ENCODE measurements at regions not wholly inside any gene's neighbourhood (a gene's known extent, or its start where the extent isn't known, plus 50 kb on each side); places are given as distances from the start of the nearest gene placed in this dataset.

DNA sequence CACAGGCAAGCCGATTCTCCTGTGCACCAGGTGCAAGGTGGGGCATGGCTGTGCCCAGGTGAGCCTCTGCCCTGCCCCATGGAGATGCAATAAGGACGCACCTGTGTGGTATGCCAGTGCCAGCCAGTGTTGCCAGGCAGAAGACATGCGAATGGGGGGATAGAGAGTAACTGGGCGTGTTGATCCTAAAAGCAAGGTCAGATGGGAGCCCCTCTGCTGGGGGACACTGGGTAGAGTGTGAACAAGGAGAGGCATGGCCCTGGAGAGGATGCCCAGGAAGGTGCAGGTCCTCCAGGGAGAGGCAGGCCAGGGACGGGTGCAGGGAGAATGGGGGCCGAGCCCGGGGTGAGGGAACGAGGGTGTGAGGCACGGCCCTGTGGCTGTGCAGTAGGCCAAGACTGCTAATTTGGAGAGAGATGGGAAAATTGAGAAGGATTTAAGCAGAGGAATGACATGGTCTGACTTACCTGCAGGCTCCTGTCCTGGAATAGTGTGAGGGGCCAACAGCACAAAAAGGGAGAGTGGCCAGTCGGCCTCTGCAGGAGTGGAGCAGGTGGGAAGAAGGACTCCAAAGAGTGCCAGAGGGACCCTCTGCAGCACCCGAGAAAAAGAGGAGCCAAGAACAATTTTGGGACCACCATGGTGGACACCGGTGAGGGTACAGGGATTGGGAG is 690.4 kb upstream of the HS6ST1 start:
- H4K20me1 ChIP-seq (replicated peaks; ENCODE audit: control insufficient read depth, extremely low read depth, insufficient read depth, low read length): no peaks in the 10 kb centered on the region
- no peaks in the 10 kb centered on the region for H3K9me1 ChIP-seq (replicated peaks; ENCODE audit: control insufficient read depth, extremely low read depth, insufficient read depth, low read length)
- H3K9ac ChIP-seq (replicated peaks; ENCODE audit: extremely low read depth, insufficient read depth, low read length): no peak overlapping the region
- H3K27me3 ChIP-seq (ENCODE audit: control insufficient read depth in 2 of 2, insufficient read depth in 2 of 2, low read length in 2 of 2): no peaks in the 10 kb centered on the region
- BruUV-seq (replicated peaks): no TSS peak
- no peak for TF ChIP-seq FOS (IDR thresholded peaks at IDR 0.05; ENCODE audit: borderline replicate concordance, insufficient read depth, low read length)
- TF ChIP-seq, protein P1, sequence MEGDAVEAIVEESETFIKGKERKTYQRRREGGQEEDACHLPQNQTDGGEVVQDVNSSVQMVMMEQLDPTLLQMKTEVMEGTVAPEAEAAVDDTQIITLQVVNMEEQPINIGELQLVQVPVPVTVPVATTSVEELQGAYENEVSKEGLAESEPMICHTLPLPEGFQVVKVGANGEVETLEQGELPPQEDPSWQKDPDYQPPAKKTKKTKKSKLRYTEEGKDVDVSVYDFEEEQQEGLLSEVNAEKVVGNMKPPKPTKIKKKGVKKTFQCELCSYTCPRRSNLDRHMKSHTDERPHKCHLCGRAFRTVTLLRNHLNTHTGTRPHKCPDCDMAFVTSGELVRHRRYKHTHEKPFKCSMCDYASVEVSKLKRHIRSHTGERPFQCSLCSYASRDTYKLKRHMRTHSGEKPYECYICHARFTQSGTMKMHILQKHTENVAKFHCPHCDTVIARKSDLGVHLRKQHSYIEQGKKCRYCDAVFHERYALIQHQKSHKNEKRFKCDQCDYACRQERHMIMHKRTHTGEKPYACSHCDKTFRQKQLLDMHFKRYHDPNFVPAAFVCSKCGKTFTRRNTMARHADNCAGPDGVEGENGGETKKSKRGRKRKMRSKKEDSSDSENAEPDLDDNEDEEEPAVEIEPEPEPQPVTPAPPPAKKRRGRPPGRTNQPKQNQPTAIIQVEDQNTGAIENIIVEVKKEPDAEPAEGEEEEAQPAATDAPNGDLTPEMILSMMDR (IDR thresholded peaks at IDR 0.05; ENCODE audit: extremely low read depth in 1 of 2, insufficient read depth in 1 of 2, low read depth in 1 of 2, low read length in 2 of 2): no peak
- TF ChIP-seq POLR2AphosphoS5 (IDR thresholded peaks at IDR 0.05; ENCODE audit: insufficient read depth, low read depth, low read length): no peak
- TF ChIP-seq, protein P2, sequence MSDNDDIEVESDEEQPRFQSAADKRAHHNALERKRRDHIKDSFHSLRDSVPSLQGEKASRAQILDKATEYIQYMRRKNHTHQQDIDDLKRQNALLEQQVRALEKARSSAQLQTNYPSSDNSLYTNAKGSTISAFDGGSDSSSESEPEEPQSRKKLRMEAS (IDR thresholded peaks at IDR 0.05; ENCODE audit: insufficient read depth, insufficient read length): no peak
- no peak for TF ChIP-seq EZH2 (IDR thresholded peaks at IDR 0.05; ENCODE audit: borderline replicate concordance, low read depth, low read length, severe bottlenecking)
- TF ChIP-seq POLR2A (IDR thresholded peaks at IDR 0.05; ENCODE audit: low read depth, low read length): no peak
- TF ChIP-seq GATA2 (IDR thresholded peaks at IDR 0.05; ENCODE audit: insufficient read depth, insufficient read length, low read depth, low read length): no peak
- TF ChIP-seq JUN (IDR thresholded peaks at IDR 0.05; ENCODE audit: borderline replicate concordance, insufficient read depth, insufficient read length, low read depth): no peak
- no peak for TF ChIP-seq MYC (IDR thresholded peaks at IDR 0.05; ENCODE audit: low read depth, low read length)
- dilution Hi-C loops (cut with MboI; ENCODE audit: extremely low pct_ligation_motif_present, low sequenced_read_pairs): no loop called here
- H3K27ac ChIP-seq (ENCODE audit: insufficient read depth, low read depth, low read length): no peak overlapping the region
- intact Hi-C loops (cut with micrococcal nuclease): no loop called here
- POLR2A ChIA-PET: no interaction called here
- H3K4me3 ChIP-seq (replicated peaks in 1 of 3; ENCODE audit: insufficient read depth in 1 of 3, low read depth in 1 of 3, low read length in 3 of 3): no peak overlapping the region
- DNase-seq (ENCODE audit: low read depth, low spot score) (no peak), FAIRE-seq (no peak)
- H3K4me1 ChIP-seq (ENCODE audit: control insufficient read depth, extremely low read depth, insufficient read depth, low read length): no peaks in the 10 kb centered on the region
- H3K36me3 ChIP-seq (ENCODE audit: control insufficient read depth in 2 of 2, extremely low read depth in 1 of 2, insufficient read depth in 2 of 2, low read length in 2 of 2): no peaks in the 10 kb centered on the region
- no peaks in the 10 kb centered on the region for H3K79me2 ChIP-seq (ENCODE audit: control insufficient read depth, insufficient read depth, low read length)
- CTCF ChIA-PET: no interaction called here
- peaks cover 2% of the 10 kb centered on the region for H3K9me3 ChIP-seq (replicated peaks; ENCODE audit: control insufficient read depth, insufficient read depth, low read length)
- H3K4me2 ChIP-seq (ENCODE audit: insufficient read depth, low read length): no peak overlapping the region
- no peak overlapping the region for H2AFZ ChIP-seq (ENCODE audit: low read depth, low read length)
